ENCODE measurements at regions not wholly inside any gene's neighbourhood (a gene's known extent, or its start where the extent isn't known, plus 50 kb on each side); places are given as distances from the start of the nearest gene placed in this dataset.
"Not testable (repeated sequence)": the region's sequence is repeated elsewhere in the genome, so short reads cannot be mapped to it uniquely, and the experiment has no call there.

DNA sequence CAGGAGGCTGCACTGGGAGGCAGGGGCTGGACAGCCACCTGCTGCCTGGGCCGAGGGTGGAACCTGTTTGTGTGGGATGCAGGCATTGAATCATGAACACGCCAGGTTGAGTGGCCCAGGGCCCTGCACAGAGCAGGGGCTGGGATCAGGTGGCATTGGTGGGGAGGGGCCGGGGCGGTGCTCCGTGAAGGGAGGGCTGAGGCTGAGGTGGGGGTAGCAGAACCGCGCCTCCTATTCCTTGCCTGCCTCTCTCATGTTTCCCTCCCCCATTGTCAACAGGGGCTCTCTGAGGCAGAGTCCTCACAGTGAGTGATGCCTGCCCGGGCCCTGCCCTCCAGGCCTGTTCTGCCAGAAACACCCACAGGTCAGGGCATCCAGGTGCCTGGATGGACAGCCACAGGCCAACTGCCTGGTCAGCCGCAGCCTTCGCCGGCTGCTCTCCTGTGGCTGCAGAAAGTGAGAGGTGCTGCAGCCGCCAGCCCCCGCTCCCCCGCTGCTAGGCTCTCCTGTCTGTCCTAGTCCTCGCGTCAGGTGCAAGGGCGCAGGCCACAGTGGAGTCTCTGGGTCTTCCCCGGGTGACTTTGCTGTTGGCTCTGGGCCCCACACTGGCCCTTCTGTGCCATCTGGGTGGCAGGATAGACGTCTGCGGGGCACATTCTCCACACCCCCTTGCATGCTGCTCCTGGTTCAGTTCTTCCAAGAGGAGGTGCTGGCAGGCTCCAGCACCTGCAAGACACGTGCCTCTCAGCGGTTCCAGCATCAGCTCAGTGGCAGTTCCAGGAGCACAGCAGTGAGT, 79.6 kb upstream of the GOLGA6L4 start:
- H3K36me3 ChIP-seq (ENCODE audit: low read depth); H3K4me3 ChIP-seq; DNase-seq; ATAC-seq; H3K4me1 ChIP-seq (ENCODE audit: low read depth); intact Hi-C loops (cut with DNase I, micrococcal nuclease); H3K9me3 ChIP-seq: not testable (repeated sequence)

DNA sequence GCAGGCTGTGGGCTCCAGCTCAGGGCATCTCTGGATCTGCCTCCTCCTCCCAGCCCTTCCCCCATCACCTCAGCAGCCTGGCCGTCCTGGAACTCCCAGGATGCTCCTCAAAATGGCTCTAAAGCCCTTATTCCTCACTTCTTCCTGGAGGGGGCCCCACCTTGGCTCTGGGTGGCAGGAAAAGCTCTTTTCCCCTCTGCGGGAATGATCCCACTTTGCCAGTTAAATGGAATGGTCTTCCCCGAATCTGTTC, 79.1 kb upstream of the GOLGA6L4 start:
- H3K36me3 ChIP-seq (ENCODE audit: low read depth); H3K9me3 ChIP-seq; intact Hi-C loops (cut with DNase I, micrococcal nuclease); H3K4me1 ChIP-seq (ENCODE audit: low read depth); DNase-seq; H3K4me3 ChIP-seq; ATAC-seq: not testable (repeated sequence)

DNA sequence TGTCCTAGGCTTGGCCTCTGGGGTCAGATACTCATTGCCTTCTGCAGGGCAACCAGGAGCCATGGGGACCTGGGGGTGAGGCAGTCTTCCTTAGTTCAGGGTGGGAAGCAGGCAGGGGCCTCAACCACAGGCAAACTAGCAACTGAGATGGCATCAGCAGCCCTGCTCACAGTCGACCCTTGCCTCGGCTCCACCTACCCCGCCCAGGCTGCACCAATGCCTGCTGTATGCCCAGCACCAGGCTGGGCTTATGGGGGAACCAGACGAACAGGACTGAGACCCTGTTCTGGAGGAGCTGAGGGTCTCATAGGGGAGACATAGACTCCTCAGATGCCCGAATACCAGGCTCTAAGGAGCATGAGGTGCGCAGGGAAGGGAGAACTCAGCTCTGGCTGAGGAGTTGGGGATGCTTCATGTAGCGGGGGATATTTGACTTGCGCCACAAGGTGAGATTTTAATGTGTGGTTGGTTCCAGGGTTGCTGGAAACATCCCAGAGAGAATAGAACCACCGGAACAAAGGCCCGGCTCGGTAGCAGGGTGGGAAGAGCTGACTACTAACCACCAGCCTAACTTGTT, 78.4 kb upstream of the GOLGA6L4 start:
- H3K4me3 ChIP-seq; intact Hi-C loops (cut with DNase I, micrococcal nuclease); DNase-seq; ATAC-seq; H3K36me3 ChIP-seq (ENCODE audit: low read depth); H3K4me1 ChIP-seq (ENCODE audit: low read depth); H3K9me3 ChIP-seq: not testable (repeated sequence)

DNA sequence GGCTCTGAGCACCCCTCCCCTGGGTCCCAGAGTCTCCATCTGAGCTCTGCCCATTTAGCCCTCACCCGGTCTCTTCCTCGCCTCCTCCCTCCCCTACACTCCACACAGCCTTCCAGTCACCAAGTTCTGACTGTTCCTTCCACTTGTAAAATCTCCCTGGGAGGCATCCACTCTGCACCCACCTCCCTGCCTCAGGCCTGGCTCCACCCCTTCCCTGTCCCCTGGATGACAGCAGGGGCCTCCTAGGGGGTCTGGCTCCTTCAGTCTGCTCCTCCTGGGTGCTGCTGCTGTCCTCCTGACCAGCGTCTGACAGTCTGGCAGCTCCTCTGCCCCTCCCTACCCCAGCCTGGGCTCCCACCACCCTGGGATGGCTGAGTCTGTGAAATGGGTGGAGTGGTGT, 77.7 kb upstream of the GOLGA6L4 start:
- H3K9me3 ChIP-seq; DNase-seq; intact Hi-C loops (cut with DNase I, micrococcal nuclease); H3K36me3 ChIP-seq (ENCODE audit: low read depth); H3K4me1 ChIP-seq (ENCODE audit: low read depth); H3K4me3 ChIP-seq; ATAC-seq: not testable (repeated sequence)

DNA sequence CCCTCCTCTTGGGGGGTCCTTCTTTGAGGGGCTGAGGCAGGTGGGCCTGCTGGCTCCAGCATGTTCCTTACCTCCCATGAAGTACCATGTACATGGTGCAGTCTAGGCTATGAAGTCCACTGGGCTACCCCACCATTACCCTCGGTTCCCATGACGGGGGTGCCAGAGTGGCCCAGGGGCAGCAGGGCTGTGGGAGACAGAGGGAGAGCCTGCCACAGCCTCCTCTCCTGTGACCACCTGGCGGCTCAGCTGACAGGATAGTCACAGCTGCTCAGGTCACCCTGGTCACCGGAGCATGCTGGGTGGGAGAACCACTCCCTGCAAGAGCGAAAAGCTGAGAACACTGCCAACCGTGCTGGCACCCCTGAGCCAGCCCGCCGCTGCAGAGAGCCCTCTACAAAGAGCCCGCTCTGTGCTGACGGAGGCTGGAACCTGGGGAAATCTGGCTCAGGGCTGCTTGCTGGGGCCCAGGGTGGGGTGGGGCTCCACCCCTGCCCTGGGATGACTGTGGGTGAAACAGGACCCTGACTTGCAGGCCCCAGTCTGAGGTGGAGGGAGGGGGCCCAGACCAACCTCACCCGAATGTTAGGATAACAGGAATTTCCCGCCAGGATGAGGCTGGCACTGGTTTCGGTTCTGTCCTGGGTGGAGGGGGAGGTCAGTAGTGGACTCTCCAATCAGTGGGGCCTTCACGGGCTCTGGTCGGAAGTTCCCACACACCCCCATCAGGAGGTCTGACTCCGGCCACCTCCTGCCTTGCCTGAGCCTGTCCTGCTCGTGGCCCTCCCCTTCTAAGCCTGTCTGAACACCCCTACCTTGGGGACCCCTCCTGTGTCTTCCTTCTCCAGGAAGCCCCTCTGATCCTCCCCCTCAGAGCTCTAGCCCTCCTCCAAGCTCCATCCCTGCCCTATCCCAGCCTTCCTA, 76.0 kb upstream of the GOLGA6L4 start:
- intact Hi-C loops (cut with DNase I, micrococcal nuclease); H3K9me3 ChIP-seq; H3K36me3 ChIP-seq (ENCODE audit: low read depth); ATAC-seq; DNase-seq; H3K4me1 ChIP-seq (ENCODE audit: low read depth); H3K4me3 ChIP-seq: not testable (repeated sequence)

DNA sequence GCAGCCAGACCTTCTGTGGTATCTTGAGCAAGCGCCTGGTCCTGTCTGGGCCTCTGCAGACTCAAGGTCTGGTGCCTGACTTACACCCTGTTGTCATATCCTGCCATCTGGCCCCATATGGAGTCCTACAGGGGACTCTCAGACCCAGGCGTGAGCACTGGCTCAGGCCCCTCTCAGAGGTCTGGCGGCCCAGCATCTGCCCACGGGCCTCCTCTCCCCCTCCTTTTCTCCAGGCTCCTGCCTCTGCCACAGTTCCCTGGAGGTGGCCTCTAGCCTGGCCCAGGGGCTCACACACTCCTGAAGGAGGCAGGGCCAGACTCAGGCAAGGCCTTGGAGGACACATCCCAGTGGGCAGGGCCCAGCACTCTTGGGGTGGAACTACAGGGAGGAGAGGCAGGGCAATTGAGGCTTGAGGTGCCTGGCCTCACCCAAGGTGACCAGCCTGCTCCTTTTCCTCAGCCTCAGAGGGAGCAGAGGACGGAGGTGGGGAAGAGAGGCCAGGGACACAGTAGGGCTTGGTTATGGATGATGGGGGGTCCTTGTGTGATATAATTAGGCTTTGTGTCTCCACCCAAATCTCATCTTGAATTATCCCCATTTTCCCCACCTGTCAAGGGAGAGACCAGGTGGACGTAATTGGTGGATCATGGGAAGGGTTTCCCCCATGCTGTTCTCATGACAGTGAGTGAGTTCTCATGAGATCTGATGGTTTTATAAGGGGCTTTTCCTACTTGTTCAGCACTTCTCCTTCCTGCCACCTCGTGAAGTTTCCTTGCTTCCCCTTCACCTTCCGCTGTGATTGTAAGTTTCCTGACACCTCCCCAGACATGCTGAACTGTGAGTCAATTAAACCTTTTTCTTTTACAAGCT, 70.9 kb upstream of the GOLGA6L4 start:
- peak; percentile 44 for ATAC-seq
- DNase-seq; H3K36me3 ChIP-seq (ENCODE audit: low read depth); intact Hi-C loops (cut with DNase I, micrococcal nuclease); H3K4me3 ChIP-seq; H3K9me3 ChIP-seq; H3K4me1 ChIP-seq (ENCODE audit: low read depth): not testable (repeated sequence)

DNA sequence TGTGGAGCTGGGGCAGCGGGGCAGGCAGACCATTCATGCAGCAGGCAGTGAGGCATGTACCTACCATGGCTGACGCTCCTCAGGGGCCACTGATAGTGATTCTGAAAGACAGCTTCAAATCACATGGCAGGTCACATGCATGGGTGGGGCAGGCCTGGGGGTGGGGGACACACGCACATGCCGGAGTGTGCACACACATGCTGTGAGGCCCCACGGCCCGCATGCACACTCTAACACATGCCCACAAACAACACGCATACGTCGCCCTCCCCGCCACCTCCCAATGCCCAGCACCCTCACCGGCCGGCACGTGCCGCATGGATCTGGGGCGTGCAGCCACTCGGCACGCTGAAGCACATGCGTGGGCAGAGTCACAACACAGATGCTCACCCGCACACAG, 65.5 kb upstream of the GOLGA6L4 start:
- H3K9me3 ChIP-seq; H3K4me1 ChIP-seq (ENCODE audit: low read depth); intact Hi-C loops (cut with DNase I, micrococcal nuclease); H3K36me3 ChIP-seq (ENCODE audit: low read depth); H3K4me3 ChIP-seq; ATAC-seq; DNase-seq: not testable (repeated sequence)

DNA sequence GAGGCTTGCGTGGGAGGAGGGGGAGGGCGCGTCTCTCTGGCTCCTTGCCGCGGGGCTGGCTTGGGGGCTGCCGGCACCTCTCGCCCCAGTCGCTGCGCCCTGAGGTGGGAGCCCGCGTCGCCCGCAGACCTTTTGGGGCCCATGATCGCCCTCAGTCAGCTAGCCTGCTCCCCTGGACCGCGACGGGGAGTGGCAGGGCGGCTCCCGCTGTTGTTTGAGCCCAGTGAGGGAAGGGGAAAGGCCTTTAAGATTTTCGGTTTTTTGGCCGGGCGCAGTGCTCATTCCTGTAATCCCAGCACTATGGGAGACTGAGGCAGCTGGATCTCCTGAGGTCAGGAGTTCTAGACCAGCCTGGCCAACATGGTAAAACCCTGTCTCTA, 62.4 kb upstream of the GOLGA6L4 start:
- H3K4me3 ChIP-seq, result not testable (repeated sequence)
- peak; percentile 19 to 53 (median 48) for DNase-seq

More for the DNA sequence above, 62.4 kb upstream of the GOLGA6L4 start:
- intact Hi-C loops (cut with DNase I, micrococcal nuclease); ATAC-seq; H3K36me3 ChIP-seq (ENCODE audit: low read depth); H3K4me1 ChIP-seq (ENCODE audit: low read depth); H3K9me3 ChIP-seq: not testable (repeated sequence)
